KBM-7 (cell line): ENCODE measurements at regions not wholly inside any gene's neighbourhood (a gene's known extent, or its start where the extent isn't known, plus 50 kb on each side); places are given as distances from the start of the nearest gene placed in this dataset.
"Not testable (repeated sequence)": the region's sequence is repeated elsewhere in the genome, so short reads cannot be mapped to it uniquely, and the experiment has no call there.

Experiments used
- DNase-seq: peaks from one replicate; pipeline ENCODE4 v3.0.0-alpha.2; 2015
- in situ Hi-C: fragments of 300-500 bp; cut with MboI; formaldehyde crosslinking; loops from 2 replicates; pipeline ENCODE4 v1.14.3; 2020; ENCODE audit warnings: low sequenced_read_pairs, low pct_unique_long_range_greater_than_20kb, mixed read lengths

DNA sequence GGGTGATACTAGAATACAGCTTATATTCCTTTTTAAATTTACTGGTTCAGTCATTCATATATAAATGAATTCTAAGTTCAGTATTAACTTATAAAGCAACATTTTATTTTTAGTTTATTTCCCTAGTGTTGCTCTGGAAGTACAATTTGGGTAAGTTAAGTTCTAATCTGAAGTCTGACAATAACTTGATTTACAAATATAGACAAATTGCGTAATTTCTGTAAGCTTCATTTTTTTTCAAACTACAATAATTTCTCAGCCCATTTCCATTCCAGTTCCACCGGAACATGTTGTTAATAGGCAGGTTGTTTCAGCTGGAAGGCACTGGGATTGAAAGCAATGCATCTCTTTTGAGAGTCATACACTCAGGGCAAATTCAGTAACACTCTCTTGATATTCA lies 2000.7 kb downstream of the OLFM4 start:
- DNase-seq, result no peak
- in situ Hi-C loops, result no loop called here

DNA sequence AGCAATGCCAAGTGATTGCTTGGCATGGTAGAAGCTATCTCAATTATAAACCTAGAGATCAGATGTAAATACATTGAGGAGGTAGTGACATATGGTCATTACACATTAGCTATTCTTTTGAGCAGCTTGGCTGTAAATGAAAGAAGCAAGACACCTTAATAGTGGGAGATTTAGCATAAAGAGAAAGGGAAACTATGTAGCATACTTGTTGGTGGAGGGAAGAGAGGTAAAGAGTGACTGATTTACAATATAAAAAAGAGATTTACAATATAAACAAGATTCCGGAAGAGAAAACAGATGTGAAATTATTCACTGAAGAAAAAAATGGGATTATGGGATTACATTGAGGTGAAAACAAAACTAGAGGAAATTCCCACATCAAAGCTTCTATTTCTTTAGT lies 2009.6 kb downstream of the OLFM4 start:
- DNase-seq, result no peak
- in situ Hi-C loops, result no loop called here

DNA sequence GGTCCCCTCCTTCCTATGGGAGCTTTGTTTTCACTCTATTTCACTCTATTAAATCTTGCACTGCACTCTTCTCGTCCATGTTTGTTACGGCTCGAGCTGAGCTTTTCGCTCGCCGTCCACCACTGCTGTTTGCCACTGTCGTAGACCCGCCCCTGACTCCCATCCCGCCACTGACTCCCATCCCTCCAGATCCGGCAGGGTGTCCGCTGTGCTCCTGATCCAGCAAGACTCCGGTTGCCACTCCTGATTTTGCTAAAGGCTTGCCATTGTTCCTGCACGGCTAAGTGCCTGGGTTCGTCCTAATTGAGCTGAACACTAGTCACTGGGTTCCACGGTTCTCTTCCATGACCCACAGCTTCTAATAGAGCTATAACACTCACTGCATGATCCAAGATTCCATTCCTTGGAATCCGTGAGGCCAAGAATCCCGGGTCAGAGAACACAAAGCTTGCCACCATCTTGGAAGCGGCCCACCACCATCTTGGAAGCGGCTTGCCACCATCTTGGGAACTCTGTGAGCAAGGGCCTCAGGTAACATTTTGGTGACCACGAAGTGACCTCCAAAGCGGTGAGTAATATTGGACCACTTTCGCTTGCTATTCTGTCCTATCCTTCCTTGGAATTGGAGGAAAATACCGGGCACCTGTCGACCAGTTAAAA lies 2025.4 kb downstream of the OLFM4 start:
- DNase-seq, in situ Hi-C loops: not testable (repeated sequence)

DNA sequence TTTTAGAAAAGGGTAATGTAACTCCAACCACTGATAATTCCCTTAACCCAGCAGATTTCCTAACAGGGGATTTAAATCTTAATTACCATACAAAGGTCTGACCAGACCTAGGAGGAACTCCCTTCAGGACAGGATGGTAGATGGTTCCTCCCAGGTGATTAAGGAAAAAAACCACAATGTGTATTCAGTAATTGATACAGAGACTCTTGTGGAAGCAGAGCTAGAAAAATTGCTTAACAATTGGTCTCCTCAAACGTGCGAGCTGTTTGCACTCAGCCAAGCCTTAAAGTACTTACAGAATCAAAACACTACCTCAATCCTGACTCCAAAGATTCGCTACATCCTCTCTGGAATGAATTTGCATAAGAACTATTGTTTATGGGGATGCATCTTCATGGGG lies 2027.1 kb downstream of the OLFM4 start:
- DNase-seq, in situ Hi-C loops: not testable (repeated sequence)

DNA sequence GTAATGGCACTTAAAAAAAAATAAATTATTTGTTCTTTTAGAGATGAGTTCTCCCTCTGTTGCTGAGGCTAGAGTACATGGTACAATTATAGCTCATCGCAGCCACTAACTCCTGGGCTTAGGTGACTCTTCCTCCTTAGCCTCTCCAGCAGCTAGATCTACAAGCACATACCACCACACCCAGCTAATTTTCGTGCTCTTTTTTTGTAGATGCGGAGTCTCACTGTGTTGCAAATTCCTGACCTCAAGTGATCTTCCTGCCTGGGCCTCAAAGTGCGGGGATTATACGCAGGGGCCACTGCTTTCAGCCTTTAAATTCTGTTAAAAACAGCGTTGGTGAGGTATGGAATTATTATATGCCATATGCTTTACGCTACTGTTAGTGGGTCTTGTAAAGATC lies 2034.0 kb downstream of the OLFM4 start:
- in situ Hi-C loops, result no loop called here
- DNase-seq, result no peak

DNA sequence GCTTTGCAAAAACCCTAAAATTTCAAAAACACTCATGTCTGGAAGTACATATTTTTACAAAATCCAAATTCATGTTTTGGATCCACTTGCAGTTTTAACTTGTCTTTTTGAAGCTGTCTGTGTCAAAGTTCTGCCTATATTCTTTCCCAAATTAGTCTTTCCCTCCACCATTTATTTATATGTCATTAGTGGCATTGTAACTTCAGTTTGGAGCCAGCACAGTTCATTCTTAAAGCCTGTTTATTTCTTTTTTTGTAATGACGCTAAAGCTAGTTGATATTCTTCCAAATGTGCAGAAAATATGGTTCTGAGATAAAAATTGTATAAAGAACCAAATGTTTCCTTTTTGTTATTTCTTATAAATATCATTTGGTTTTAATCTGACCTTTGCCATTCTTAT lies 2039.3 kb downstream of the OLFM4 start:
- in situ Hi-C loops, result no loop called here

DNA sequence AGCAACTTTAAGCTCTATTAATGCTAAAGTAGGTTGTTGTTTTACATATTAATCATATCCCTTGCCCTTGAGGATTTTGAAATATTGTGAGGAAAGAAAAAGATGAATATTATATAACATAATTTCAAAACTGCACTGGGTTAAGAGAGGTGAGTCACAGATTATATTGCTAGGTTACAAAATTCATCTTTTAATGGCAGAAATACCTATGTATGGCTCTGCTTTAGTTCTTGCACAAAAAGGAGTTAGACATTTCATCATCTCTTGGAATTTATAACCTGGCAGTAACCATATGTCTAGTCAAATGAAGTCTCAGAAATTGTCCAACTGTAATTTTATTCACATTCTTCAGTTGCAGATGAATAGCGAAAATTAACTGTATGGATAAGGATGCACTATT lies 2041.1 kb downstream of the OLFM4 start:
- in situ Hi-C loops, result no loop called here
- DNase-seq, result no peak

More for the DNA sequence above, 2039.3 kb downstream of the OLFM4 start:
- DNase-seq, result no peak

DNA sequence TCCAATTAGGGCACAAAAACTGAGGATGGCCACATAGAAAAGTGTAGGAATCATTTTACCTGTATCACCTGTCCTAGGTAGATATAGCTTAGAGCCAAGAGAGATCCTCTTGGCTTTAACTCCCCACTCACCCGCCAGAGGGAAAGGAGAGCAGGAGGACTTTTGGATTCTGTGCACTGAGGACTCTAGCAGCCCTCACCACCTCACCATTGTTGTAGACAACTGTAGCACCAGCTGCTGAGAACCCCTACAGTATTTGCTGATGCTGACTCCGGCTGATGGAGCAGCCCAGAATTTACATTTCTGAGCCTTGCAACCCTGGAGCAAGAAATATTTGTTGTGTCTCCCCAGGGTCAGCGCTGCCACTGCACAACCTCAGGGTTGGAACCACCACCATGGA lies 2044.4 kb downstream of the OLFM4 start:
- in situ Hi-C loops, result no loop called here
- DNase-seq, result no peak

DNA sequence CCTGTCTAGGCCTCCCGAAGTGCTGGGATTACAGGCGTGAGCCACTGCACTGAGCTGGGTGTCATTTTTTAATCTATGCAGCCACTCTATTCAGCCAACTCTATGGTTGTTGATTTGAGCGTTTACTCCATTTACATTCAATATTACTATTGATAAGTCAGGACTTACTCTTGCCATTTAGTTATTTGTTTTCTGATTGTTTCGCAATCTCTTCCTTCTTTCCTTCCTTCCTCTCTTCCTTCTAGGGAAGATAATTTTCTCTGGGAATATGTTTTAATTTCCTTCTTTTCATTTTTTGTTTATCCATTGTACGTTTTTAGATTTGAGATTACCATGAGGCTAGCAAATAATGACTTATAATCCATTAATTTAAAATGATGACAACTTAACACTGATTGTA lies 2056.0 kb downstream of the OLFM4 start:
- no peak for DNase-seq
- in situ Hi-C loops, result no loop called here

DNA sequence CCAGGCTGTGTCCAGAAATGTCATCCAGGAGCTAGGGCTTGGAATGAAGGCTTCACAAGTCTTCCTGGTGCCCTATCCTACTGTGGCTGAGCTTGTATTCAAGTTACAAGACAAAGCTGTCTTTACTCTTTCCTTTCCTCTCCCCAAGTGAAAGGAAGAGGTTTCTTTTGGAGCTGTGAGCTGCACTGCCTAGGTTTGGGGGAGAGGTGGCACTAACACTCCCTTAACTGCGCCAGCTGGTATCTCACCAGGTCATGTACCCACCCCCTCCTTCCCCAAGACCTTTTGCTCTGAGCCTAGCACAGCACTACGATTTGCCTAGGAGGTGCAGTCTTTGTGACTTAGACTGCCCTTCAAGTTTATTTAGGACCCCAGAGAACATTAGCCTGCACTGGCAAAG lies 2053.6 kb upstream of the PRR20A start:
- in situ Hi-C loops, result no loop called here
- DNase-seq, result no peak

DNA sequence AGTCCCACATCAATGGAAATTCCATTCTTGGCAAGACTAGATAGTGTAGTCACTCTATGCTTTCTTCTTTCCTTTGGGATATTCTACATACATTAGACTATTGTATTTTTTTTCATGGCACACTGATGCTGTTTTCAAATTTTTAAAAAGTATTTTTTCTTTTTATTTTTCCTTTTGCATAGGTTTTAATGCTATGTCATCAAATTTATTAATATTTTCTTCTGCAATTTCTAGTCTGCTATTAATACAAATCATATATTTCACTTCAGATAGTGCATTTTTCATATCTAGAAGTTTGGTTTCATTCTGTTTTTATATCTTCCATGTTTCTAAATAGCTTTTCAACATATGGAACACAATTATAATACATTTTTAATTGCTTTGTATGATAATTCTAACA lies 2050.1 kb upstream of the PRR20A start:
- no peak for DNase-seq
- in situ Hi-C loops, result no loop called here

DNA sequence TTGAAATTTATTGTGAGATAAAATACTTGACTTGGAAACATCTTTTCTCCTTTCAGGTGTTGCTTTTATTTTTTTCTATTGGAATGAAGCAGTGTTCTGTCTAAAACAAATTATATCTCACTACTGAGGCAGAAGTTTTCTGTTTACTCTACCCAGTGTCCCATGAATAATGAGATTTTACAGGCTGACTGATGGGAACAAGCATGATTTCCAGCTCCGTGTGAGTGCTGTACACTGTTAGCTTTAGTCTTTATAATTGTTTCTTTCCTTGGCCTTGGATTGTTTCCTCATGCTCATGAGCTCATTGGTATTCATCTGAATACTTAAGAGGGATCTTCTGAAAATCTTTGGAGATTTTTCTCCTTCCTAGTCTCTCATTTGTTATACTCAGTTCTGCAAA lies 2049.5 kb upstream of the PRR20A start:
- in situ Hi-C loops, result no loop called here
- no peak for DNase-seq

DNA sequence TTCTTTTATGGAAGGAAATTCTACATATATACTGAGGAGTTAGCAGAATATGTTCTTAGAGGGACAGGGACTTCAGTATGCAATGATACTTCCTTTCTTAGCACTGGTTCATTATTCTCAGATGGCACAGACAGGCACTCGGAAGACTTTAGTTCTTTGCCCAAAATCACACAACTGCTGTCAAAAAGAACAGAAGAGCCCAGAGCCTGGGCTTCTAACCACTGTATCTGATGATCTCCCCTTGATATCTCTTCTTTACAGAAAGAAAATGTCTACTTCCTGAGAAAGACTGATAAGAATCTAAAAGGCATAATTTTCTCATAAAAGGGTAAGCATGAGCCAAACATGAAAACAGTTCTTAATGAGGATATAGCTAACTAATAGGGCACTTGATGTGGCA lies 2034.2 kb upstream of the PRR20A start:
- in situ Hi-C loops, result no loop called here
- no peak for DNase-seq

DNA sequence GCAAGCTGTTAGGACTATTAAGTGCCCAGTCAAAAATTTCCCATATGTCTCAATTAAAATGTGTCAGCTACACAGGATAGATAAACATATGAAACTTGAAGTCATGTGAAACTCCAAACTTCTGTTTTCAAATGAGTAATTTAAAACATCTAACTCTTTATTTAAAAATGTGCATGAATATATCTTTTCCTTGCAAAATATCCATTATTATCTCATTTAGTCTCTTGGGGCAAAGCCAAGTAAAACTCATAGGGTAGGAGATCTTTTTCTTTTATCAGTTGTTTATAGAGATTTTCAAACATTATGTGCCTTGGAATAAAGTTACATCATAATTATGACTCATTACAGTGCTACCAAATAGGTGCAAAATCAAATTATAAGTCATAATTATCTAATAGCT lies 2020.1 kb upstream of the PRR20A start:
- in situ Hi-C loops, result no loop called here

DNA sequence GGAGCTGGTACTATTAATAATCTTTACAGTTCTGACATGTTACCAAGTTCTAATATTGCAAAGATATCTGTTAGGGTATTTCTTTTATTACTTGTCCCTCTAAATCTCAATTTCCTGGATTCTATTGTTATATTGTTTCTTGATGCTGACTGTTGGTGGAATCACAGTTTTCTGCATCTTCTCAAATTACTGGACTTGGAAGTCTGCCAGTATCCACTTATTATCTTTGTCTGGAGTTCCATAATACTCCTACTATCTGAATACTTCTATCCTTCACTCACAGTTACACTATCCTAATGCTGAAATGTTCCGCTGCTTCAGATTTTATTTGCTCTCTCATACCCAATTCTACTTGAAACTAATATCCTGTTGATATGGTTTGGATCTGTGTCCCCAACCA lies 1985.7 kb upstream of the PRR20A start:
- DNase-seq, result no peak
- in situ Hi-C loops, result no loop called here

More for the DNA sequence above, 2020.1 kb upstream of the PRR20A start:
- no peak for DNase-seq

DNA sequence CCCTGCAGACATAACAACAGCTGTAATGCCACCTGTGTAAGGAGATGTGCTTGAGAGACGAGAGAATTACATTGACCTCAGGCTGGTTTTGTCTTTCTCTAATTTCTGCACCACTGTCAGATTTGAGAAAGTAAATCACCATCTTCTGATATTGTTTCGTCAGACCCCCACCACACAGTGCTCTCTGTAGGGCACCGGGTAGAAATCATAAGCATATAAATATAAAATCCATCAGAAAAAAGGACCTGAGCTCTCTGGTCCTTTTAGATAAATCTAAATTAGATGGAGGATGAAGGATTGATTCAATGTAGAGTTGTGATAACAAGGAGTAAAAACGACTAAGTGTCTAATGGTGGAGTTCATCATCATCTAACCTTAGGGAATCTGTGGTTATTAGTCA lies 1981.0 kb upstream of the PRR20A start:
- DNase-seq, result no peak
- in situ Hi-C loops, result no loop called here

DNA sequence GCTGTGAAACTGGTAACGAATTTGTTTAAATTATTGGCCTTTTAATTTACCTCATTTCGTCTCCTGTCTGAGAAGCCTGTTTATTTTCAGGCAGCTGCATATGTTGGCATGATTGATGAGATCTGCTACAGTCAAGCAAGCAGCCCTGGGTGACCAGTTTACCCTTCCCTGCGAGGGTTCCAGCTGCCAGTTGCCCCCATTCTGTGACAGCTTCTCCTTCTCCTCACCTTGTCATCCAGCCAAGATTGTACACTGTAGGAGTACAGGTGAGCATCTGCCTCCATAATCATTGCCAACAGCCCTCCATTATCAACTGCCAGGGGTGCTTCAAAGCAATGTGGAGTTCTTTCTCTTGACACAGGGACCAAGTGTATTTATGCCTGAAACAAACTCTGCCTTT lies 1979.9 kb upstream of the PRR20A start:
- in situ Hi-C loops, result no loop called here
- DNase-seq, result no peak

DNA sequence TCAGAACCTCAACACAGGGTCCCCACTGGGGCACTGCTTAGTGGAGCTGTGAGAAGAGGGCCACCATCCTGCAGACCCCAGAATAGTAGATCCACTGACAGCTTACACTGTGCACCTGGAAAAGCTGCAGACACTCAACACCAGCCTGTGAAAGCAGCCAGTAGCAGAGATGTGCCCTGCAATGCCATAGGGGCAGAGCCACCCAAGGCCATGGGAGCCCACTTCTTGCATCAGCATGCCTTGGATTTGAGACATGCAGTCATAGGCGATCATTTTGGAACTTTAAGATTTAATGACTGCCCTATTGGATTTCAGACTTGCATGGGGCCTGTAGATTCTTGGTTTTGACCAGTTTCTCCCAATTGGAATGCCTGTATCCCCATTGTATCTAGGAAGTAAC lies 1962.1 kb upstream of the PRR20A start:
- in situ Hi-C loops, DNase-seq: not testable (repeated sequence)

DNA sequence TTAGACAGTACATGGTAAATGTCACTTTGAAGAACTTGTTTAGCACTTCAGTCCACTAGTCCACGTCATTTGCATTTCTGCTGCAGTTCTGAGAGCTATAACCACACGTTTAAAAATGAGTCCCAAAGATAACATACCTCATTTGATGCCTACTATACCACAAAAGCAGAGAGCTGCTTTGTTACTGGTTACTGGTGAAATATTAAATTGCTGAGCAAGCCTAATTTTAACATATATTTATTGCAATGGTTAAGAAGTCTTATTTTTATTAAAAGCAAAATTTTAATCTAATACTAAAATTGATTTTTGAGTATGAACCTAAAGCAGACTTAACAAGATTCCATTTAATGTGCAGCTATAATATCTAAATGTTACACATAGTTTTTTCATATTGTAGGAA lies 1949.7 kb upstream of the PRR20A start:
- in situ Hi-C loops, result no loop called here

DNA sequence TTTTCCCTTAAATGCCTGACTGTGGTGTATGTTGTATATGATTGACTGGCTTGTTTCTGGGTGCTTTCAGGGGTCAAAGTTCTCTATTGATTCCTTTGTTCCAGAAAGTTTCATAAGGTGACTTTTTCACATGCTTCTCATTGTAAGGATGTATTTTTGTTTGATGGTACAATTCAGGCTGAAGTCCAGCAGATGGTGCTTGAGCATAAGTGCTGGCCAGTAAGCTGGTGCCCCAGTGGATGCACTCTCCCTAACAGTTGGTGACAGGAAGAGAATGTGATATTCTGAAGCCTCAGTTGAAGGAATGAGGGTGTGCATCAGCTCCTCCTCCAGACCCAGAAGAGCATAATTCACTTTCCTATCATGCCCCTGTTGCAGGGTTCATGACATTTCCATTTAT lies 1941.6 kb upstream of the PRR20A start:
- no peak for DNase-seq
- in situ Hi-C loops, result no loop called here

More for the DNA sequence above, 1949.7 kb upstream of the PRR20A start:
- DNase-seq, result no peak

DNA sequence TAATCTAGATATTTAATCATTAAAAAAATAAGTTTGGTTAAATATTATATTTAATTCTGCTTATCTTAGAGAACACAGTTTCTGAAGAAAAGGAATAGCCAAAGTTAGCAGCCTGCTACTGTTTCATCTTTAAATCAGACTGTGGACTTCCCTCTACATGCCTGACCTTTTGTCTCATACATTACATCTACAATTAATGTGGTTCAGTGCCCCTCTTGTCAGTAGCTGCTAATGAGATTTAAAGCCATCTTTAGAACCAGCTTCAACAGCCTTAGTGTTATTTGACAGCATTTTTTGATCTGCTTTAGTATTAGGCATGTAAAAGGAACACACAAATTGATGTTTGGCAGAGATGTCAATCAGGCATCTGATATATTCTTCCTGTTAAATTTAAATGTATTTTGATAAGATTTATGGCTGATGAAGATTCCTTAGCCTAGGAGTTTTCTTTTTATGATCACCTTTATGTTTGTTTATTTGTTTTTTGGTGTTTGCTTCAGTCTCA lies 1925.8 kb upstream of the PRR20A start:
- DNase-seq, result no peak
- in situ Hi-C loops, result no loop called here
